NCI-H446 (cell line): ENCODE measurements at regions not wholly inside any gene's neighbourhood (a gene's known extent, or its start where the extent isn't known, plus 50 kb on each side); places are given as distances from the start of the nearest gene placed in this dataset.
"Not testable (repeated sequence)": the region's sequence is repeated elsewhere in the genome, so short reads cannot be mapped to it uniquely, and the experiment has no call there.

Experiments
- DNase-seq, 2 experiments: peaks; one replicate each; lab custom pipeline; 2025; lab: John Stamatoyannopoulos, UW

GRCh38 chr21:16420031-16420724 lies 690.4 kb downstream of the USP25 start:
- DNase-seq = peak; percentile 82 to 89

GRCh38 chr21:16421007-16421406 lies 691.2 kb downstream of the USP25 start:
- no peak for DNase-seq

- no peak for DNase-seq
Observed at GRCh38 chr21:16421965-16422364, 692.2 kb downstream of the USP25 start.

- DNase-seq = peak; percentile 17 to 48
Observed at GRCh38 chr21:16422702-16423101, 692.9 kb downstream of the USP25 start.

- DNase-seq = no peak
Observed at GRCh38 chr21:16423921-16424320, 694.1 kb downstream of the USP25 start.

GRCh38 chr21:16424331-16424751 lies 694.6 kb downstream of the USP25 start:
- DNase-seq = peak; percentile 70 to 78

- DNase-seq = no peak
Observed at GRCh38 chr21:16425376-16425775, 695.6 kb downstream of the USP25 start.

- peak in 1 of 2 experiments; percentile 11 for DNase-seq
Observed at GRCh38 chr21:16426936-16427335, 697.2 kb downstream of the USP25 start.

GRCh38 chr21:16427587-16428087 lies 697.9 kb downstream of the USP25 start:
- DNase-seq = no peak

- DNase-seq = no peak
Observed at GRCh38 chr21:16437586-16437985, 707.8 kb downstream of the USP25 start.

- DNase-seq = no peak
Observed at GRCh38 chr21:16438761-16439160, 709.0 kb downstream of the USP25 start.

GRCh38 chr21:16441789-16442188 lies 712.0 kb downstream of the USP25 start:
- DNase-seq = no peak

- DNase-seq = peak in 1 of 2 experiments; percentile 41
Observed at GRCh38 chr21:16454399-16454798, 724.6 kb downstream of the USP25 start.

- DNase-seq = no peak
Observed at GRCh38 chr21:16455526-16455925, 725.7 kb downstream of the USP25 start.

GRCh38 chr21:16455978-16456377 lies 726.2 kb downstream of the USP25 start:
- peak; percentile 31 to 43 for DNase-seq

GRCh38 chr21:16457498-16457897 lies 727.7 kb downstream of the USP25 start:
- DNase-seq = no peak

- DNase-seq = no peak
Observed at GRCh38 chr21:16460936-16461335, 731.2 kb downstream of the USP25 start.

GRCh38 chr21:16464211-16464889 lies 734.6 kb downstream of the USP25 start:
- not testable (repeated sequence) for DNase-seq

GRCh38 chr21:16468184-16468583 lies 738.4 kb downstream of the USP25 start:
- DNase-seq = no peak

GRCh38 chr21:16473988-16474387 lies 744.2 kb downstream of the USP25 start:
- DNase-seq = peak in 1 of 2 experiments; percentile 27

- DNase-seq = no peak
Observed at GRCh38 chr21:16476056-16476825, 746.5 kb downstream of the USP25 start.

GRCh38 chr21:16488042-16488441 lies 758.3 kb downstream of the USP25 start:
- no peak for DNase-seq

GRCh38 chr21:16492356-16492755 lies 762.6 kb downstream of the USP25 start:
- no peak for DNase-seq
